ENCODE measurements at regions not wholly inside any gene's neighbourhood (a gene's known extent, or its start where the extent isn't known, plus 50 kb on each side); places are given as distances from the start of the nearest gene placed in this dataset.

GRCh38 chr5:91668261-91668660, 285.1 kb upstream of the ARRDC3 start:
- Histone ChIP-seq H3K27me3 (ENCODE audit: insufficient read depth) (no peaks in the 10 kb centered on the region), H3K9me2 (ENCODE audit: insufficient read depth) (no peaks in the 10 kb centered on the region), H3K79me2 (replicated peaks; ENCODE audit: insufficient read depth) (no peaks in the 10 kb centered on the region), H3K4me2 (no peak overlapping the region), H3K4me1 (ENCODE audit: insufficient read depth) (peaks cover 8% of the 10 kb centered on the region; the same call in 1 of the 2 replicates), H4K20me1 (replicated peaks; ENCODE audit: insufficient read depth) (no peaks in the 10 kb centered on the region), H3K4me3 (no peak overlapping the region), H3K27ac (ENCODE audit: low read depth) (no peak overlapping the region), H2AFZ (no peak overlapping the region), H3K36me3 (ENCODE audit: insufficient read depth) (no peaks in the 10 kb centered on the region), H3F3A (replicated peaks; ENCODE audit: low read depth) (no peaks in the 10 kb centered on the region)
- Mint-ChIP-seq H3K36me3 (ENCODE audit: low read depth) (no peaks in the 10 kb centered on the region), H3K4me1 (peaks cover 10% of the 10 kb centered on the region), H3K27ac (no peak overlapping the region), H3K9me3 (no peaks in the 10 kb centered on the region), H3K4me3 (no peak overlapping the region), H3K27me3 (ENCODE audit: insufficient read depth, low read depth, poor library complexity) (peaks cover 2% of the 10 kb centered on the region)
- ATAC-seq: no peak
- DNase-seq (ENCODE audit: low spot score): no peak
- TF ChIP-seq JUNB (IDR thresholded peaks at IDR 0.05; ENCODE audit: unreplicated experiment) (no peak), POLR2AphosphoS5 (IDR thresholded peaks at IDR 0.05; ENCODE audit: low read depth) (no peak), EZH2phosphoT487 (IDR thresholded peaks at IDR 0.05; ENCODE audit: unreplicated experiment) (no peak), ZNF114 (CRISPR knock-in tag; IDR thresholded peaks at IDR 0.05) (no peak), CREB1 (CRISPR knock-in tag; IDR thresholded peaks at IDR 0.05; ENCODE audit: low read depth) (no peak), CTCF (conservative IDR thresholded peaks at IDR 0.05; ENCODE audit: low read depth in 2 of 2) (no peak), EZH2 (IDR thresholded peaks at IDR 0.05; ENCODE audit: low read depth, unreplicated experiment) (no peak), NANOG (IDR thresholded peaks at IDR 0.05; ENCODE audit: borderline replicate concordance) (no peak), STAT1 (IDR thresholded peaks at IDR 0.05; ENCODE audit: unreplicated experiment) (no peak), ZNF331 (CRISPR knock-in tag; IDR thresholded peaks at IDR 0.05; ENCODE audit: low read depth) (no peak)
- TF ChIP-seq, protein P1, sequence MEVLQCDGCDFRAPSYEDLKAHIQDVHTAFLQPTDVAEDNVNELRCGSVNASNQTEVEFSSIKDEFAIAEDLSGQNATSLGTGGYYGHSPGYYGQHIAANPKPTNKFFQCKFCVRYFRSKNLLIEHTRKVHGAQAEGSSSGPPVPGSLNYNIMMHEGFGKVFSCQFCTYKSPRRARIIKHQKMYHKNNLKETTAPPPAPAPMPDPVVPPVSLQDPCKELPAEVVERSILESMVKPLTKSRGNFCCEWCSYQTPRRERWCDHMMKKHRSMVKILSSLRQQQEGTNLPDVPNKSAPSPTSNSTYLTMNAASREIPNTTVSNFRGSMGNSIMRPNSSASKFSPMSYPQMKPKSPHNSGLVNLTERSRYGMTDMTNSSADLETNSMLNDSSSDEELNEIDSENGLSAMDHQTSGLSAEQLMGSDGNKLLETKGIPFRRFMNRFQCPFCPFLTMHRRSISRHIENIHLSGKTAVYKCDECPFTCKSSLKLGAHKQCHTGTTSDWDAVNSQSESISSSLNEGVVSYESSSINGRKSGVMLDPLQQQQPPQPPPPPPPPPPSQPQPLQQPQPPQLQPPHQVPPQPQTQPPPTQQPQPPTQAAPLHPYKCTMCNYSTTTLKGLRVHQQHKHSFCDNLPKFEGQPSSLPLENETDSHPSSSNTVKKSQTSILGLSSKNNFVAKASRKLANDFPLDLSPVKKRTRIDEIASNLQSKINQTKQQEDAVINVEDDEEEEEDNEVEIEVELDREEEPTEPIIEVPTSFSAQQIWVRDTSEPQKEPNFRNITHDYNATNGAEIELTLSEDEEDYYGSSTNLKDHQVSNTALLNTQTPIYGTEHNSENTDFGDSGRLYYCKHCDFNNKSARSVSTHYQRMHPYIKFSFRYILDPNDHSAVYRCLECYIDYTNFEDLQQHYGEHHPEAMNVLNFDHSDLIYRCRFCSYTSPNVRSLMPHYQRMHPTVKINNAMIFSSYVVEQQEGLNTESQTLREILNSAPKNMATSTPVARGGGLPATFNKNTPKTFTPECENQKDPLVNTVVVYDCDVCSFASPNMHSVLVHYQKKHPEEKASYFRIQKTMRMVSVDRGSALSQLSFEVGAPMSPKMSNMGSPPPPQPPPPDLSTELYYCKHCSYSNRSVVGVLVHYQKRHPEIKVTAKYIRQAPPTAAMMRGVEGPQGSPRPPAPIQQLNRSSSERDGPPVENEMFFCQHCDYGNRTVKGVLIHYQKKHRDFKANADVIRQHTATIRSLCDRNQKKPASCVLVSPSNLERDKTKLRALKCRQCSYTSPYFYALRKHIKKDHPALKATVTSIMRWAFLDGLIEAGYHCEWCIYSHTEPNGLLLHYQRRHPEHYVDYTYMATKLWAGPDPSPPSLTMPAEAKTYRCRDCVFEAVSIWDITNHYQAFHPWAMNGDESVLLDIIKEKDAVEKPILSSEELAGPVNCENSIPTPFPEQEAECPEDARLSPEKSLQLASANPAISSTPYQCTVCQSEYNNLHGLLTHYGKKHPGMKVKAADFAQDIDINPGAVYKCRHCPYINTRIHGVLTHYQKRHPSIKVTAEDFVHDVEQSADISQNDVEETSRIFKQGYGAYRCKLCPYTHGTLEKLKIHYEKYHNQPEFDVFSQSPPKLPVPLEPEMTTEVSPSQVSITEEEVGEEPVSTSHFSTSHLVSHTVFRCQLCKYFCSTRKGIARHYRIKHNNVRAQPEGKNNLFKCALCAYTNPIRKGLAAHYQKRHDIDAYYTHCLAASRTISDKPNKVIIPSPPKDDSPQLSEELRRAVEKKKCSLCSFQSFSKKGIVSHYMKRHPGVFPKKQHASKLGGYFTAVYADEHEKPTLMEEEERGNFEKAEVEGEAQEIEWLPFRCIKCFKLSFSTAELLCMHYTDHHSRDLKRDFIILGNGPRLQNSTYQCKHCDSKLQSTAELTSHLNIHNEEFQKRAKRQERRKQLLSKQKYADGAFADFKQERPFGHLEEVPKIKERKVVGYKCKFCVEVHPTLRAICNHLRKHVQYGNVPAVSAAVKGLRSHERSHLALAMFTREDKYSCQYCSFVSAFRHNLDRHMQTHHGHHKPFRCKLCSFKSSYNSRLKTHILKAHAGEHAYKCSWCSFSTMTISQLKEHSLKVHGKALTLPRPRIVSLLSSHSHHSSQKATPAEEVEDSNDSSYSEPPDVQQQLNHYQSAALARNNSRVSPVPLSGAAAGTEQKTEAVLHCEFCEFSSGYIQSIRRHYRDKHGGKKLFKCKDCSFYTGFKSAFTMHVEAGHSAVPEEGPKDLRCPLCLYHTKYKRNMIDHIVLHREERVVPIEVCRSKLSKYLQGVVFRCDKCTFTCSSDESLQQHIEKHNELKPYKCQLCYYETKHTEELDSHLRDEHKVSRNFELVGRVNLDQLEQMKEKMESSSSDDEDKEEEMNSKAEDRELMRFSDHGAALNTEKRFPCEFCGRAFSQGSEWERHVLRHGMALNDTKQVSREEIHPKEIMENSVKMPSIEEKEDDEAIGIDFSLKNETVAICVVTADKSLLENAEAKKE (CRISPR knock-in tag; IDR thresholded peaks at IDR 0.05): no peak
- TF ChIP-seq, protein P2, sequence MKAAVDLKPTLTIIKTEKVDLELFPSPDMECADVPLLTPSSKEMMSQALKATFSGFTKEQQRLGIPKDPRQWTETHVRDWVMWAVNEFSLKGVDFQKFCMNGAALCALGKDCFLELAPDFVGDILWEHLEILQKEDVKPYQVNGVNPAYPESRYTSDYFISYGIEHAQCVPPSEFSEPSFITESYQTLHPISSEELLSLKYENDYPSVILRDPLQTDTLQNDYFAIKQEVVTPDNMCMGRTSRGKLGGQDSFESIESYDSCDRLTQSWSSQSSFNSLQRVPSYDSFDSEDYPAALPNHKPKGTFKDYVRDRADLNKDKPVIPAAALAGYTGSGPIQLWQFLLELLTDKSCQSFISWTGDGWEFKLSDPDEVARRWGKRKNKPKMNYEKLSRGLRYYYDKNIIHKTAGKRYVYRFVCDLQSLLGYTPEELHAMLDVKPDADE (IDR thresholded peaks at IDR 0.05): no peak
- TF ChIP-seq, protein P3, sequence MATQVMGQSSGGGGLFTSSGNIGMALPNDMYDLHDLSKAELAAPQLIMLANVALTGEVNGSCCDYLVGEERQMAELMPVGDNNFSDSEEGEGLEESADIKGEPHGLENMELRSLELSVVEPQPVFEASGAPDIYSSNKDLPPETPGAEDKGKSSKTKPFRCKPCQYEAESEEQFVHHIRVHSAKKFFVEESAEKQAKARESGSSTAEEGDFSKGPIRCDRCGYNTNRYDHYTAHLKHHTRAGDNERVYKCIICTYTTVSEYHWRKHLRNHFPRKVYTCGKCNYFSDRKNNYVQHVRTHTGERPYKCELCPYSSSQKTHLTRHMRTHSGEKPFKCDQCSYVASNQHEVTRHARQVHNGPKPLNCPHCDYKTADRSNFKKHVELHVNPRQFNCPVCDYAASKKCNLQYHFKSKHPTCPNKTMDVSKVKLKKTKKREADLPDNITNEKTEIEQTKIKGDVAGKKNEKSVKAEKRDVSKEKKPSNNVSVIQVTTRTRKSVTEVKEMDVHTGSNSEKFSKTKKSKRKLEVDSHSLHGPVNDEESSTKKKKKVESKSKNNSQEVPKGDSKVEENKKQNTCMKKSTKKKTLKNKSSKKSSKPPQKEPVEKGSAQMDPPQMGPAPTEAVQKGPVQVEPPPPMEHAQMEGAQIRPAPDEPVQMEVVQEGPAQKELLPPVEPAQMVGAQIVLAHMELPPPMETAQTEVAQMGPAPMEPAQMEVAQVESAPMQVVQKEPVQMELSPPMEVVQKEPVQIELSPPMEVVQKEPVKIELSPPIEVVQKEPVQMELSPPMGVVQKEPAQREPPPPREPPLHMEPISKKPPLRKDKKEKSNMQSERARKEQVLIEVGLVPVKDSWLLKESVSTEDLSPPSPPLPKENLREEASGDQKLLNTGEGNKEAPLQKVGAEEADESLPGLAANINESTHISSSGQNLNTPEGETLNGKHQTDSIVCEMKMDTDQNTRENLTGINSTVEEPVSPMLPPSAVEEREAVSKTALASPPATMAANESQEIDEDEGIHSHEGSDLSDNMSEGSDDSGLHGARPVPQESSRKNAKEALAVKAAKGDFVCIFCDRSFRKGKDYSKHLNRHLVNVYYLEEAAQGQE (IDR thresholded peaks at IDR 0.05; ENCODE audit: unreplicated experiment): no peak

All from GM23338 (cell line).